ENCODE measurements at regions not wholly inside any gene's neighbourhood (a gene's known extent, or its start where the extent isn't known, plus 50 kb on each side); places are given as distances from the start of the nearest gene placed in this dataset.

- peaks cover 20% of the 10 kb centered on the region for H3K27me3 Mint-ChIP-seq (ENCODE audit: unreplicated experiment)
- intact Hi-C loops (cut with micrococcal nuclease; ENCODE audit: unreplicated experiment): no loop called here
- H3K27ac Mint-ChIP-seq (ENCODE audit: unreplicated experiment): no peak overlapping the region
- no peak for DNase-seq
- H3K36me3 Mint-ChIP-seq (ENCODE audit: insufficient read depth, unreplicated experiment): no peaks in the 10 kb centered on the region
- TF ChIP-seq, protein P1, sequence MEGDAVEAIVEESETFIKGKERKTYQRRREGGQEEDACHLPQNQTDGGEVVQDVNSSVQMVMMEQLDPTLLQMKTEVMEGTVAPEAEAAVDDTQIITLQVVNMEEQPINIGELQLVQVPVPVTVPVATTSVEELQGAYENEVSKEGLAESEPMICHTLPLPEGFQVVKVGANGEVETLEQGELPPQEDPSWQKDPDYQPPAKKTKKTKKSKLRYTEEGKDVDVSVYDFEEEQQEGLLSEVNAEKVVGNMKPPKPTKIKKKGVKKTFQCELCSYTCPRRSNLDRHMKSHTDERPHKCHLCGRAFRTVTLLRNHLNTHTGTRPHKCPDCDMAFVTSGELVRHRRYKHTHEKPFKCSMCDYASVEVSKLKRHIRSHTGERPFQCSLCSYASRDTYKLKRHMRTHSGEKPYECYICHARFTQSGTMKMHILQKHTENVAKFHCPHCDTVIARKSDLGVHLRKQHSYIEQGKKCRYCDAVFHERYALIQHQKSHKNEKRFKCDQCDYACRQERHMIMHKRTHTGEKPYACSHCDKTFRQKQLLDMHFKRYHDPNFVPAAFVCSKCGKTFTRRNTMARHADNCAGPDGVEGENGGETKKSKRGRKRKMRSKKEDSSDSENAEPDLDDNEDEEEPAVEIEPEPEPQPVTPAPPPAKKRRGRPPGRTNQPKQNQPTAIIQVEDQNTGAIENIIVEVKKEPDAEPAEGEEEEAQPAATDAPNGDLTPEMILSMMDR (IDR thresholded peaks at IDR 0.05; ENCODE audit: unreplicated experiment): no peak
- no peaks in the 10 kb centered on the region for H3K4me1 Mint-ChIP-seq (ENCODE audit: low read depth, unreplicated experiment)
- peaks cover 2% of the 10 kb centered on the region for H3K9me3 Mint-ChIP-seq (ENCODE audit: low read depth, unreplicated experiment)
- no peak overlapping the region for H3K4me3 Mint-ChIP-seq (ENCODE audit: low read depth, unreplicated experiment)
- CTCF ChIA-PET: no interaction called here
- no TSS peak for BruUV-seq (replicated peaks)
Observed at GRCh38 chr16:9302072-9302471, 210.6 kb downstream of the HAPSTR1 start.

- no TSS peak for BruUV-seq (replicated peaks)
- H3K27me3 Mint-ChIP-seq (ENCODE audit: unreplicated experiment): peaks cover 38% of the 10 kb centered on the region
- no peaks in the 10 kb centered on the region for H3K36me3 Mint-ChIP-seq (ENCODE audit: insufficient read depth, unreplicated experiment)
- no peak overlapping the region for H3K27ac Mint-ChIP-seq (ENCODE audit: unreplicated experiment)
- intact Hi-C loops (cut with micrococcal nuclease; ENCODE audit: unreplicated experiment): no loop called here
- TF ChIP-seq, protein P1 (IDR thresholded peaks at IDR 0.05; ENCODE audit: unreplicated experiment): no peak
- H3K4me3 Mint-ChIP-seq (ENCODE audit: low read depth, unreplicated experiment): no peak overlapping the region
- H3K4me1 Mint-ChIP-seq (ENCODE audit: low read depth, unreplicated experiment): peaks cover 17% of the 10 kb centered on the region
- peaks cover 2% of the 10 kb centered on the region for H3K9me3 Mint-ChIP-seq (ENCODE audit: low read depth, unreplicated experiment)
- CTCF ChIA-PET: interaction anchor here (1.2 kb wide), 1 partner anchor 10 kb away, joined by 4 read pairs; no protein-coding TSS in a partner anchor
- DNase-seq: no peak
Observed at GRCh38 chr16:9306753-9307152, 215.3 kb downstream of the HAPSTR1 start.

DNA sequence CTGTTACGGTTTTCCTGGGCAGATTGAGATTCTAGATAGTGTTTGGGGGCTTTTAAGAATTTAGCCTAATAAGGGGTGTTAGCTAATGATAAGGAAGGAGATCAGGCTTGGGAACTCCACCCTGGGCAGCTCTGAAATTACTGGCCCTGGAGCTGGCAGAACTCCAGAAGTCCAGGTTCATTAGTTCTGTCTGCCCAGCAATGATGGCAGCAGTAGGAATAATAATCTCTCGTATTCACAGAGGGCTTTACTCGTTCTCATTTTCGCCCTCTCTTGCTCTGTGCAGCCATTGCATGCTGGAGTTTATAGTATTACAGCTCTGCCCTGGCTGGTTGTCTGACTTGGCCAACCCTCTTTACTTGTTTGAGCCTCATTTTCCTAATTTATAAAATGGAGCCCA, 216.0 kb downstream of the HAPSTR1 start:
- CTCF ChIA-PET: interaction anchor here (0.9 kb wide), 1 partner anchor 18 kb away, joined by 3 read pairs; no protein-coding TSS in a partner anchor
- no TSS peak for BruUV-seq (replicated peaks)
- Mint-ChIP-seq H3K9me3 (ENCODE audit: low read depth, unreplicated experiment) (peaks cover 2% of the 10 kb centered on the region), H3K4me1 (ENCODE audit: low read depth, unreplicated experiment) (peaks cover 17% of the 10 kb centered on the region), H3K36me3 (ENCODE audit: insufficient read depth, unreplicated experiment) (no peaks in the 10 kb centered on the region), H3K4me3 (ENCODE audit: low read depth, unreplicated experiment) (no peak overlapping the region), H3K27me3 (ENCODE audit: unreplicated experiment) (peaks cover 38% of the 10 kb centered on the region), H3K27ac (ENCODE audit: unreplicated experiment) (no peak overlapping the region)
- intact Hi-C loops (cut with micrococcal nuclease; ENCODE audit: unreplicated experiment): no loop called here
- DNase-seq: no peak
- TF ChIP-seq, protein P1 (IDR thresholded peaks at IDR 0.05; ENCODE audit: unreplicated experiment): no peak

DNA sequence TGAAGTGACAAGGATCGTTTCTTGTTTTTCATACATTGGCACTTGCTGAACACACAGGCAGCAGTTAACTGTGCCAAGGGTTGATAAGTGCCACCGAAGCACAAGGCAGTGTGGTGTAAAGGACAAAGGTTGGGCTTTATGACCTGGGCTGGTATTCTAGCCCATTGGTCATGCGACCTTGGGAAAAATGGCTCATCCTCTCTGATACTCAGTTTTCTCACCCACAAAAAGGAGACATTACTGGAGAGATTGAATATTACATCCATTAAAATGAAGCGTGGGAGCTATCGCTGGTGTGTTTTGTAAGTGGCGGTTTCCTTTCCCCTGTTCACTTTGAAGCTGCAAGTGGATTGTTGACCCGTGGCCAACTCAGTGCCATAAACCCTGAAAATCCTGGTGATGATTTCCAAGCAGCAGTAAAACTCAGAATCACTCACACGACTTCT, 216.9 kb downstream of the HAPSTR1 start:
- Mint-ChIP-seq H3K27ac (ENCODE audit: unreplicated experiment) (no peak overlapping the region), H3K9me3 (ENCODE audit: low read depth, unreplicated experiment) (peaks cover 4% of the 10 kb centered on the region), H3K4me1 (ENCODE audit: low read depth, unreplicated experiment) (peaks cover 17% of the 10 kb centered on the region), H3K36me3 (ENCODE audit: insufficient read depth, unreplicated experiment) (no peaks in the 10 kb centered on the region), H3K27me3 (ENCODE audit: unreplicated experiment) (peaks cover 38% of the 10 kb centered on the region), H3K4me3 (ENCODE audit: low read depth, unreplicated experiment) (no peak overlapping the region)
- no peak for DNase-seq
- no TSS peak for BruUV-seq (replicated peaks)
- CTCF ChIA-PET: interaction anchor here (0.9 kb wide), 1 partner anchor 19 kb away, joined by 3 read pairs; no protein-coding TSS in a partner anchor
- intact Hi-C loops (cut with micrococcal nuclease; ENCODE audit: unreplicated experiment): no loop called here
- TF ChIP-seq, protein P1 (IDR thresholded peaks at IDR 0.05; ENCODE audit: unreplicated experiment): no peak

Measured in Calu3 (cell line).